HT-29 (cell line): ENCODE measurements at regions not wholly inside any gene's neighbourhood (a gene's known extent, or its start where the extent isn't known, plus 50 kb on each side); places are given as distances from the start of the nearest gene placed in this dataset.

Source experiments
- DNase-seq: peaks from one replicate; pipeline ENCODE4 v3.0.0-alpha.2; 2015; ENCODE audit warnings: low spot score

DNA sequence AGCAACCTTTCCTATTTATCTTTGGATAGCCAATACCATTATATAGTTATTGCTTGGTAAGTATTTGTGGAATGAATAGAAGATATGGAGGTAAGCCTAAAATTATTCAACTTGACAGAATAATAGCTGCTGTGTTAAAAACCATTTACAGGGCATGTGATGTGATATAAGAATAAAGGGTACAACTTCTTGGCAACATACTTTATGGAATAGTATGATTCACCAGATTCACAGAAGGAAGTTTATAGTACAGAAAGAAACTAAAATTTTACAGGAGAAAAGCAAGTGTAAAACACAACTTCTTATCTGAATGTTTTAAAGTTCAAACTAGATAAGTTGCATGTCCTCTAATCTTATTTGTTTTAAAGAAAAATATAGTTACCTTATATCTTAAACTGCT lies 186.4 kb upstream of the ZRANB2 start:
- no peak for DNase-seq

DNA sequence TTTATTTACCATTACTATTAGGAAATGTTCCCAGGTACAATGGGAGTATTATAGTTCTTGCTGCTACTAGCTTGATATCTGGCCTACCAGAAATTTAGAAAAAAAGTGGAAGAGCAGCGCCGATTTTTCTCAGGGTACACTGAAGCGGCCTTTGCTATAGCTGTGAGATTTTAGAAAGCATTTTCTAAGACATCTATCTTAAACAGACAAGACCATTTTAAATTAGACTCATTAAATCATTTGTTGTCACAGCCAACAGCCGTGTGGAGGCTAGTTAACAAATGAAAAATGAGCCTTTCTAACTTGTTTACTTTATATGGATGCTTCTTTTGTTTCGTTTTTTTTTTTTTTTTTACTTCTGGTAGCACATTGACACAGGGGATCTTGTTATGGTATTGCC lies 183.2 kb upstream of the ZRANB2 start:
- DNase-seq = no peak

DNA sequence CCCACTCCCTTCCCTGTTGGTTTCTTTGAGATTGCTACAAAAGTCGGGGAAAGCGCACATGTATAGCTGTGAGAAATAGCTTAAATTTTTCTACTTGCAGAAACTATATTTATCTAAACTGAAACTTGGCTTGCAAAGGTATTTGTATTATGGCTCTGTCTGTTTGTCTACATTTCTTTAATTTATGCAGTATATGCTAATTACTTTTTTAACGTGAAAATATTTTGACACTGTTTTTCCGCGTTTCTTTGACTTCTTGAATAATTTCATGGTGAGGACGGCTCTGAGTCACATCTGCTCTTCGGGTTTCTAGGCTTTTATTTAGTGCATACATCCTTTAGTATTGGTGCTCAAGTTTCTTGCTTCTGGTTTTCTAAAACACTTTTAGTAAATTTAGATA lies 182.1 kb upstream of the ZRANB2 start:
- no peak for DNase-seq

DNA sequence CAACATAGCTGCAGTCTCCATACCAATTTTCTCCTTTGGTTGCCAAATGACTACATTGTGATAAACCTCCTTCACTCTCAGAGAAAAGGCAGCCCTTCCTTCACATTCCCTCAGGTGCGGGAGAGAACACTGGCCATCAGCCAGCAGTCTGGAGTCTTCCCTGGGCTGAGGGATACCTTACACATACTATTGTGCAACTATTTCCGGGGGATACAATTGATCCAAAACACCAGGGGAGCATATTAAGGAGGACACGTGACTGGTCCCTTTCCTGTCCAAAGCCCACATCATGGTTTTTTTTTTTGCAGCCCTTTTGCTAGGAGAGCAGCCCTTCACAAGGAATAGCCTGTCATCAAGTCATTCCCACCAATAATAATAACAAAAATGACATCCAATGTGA lies 172.1 kb upstream of the ZRANB2 start:
- no peak for DNase-seq

DNA sequence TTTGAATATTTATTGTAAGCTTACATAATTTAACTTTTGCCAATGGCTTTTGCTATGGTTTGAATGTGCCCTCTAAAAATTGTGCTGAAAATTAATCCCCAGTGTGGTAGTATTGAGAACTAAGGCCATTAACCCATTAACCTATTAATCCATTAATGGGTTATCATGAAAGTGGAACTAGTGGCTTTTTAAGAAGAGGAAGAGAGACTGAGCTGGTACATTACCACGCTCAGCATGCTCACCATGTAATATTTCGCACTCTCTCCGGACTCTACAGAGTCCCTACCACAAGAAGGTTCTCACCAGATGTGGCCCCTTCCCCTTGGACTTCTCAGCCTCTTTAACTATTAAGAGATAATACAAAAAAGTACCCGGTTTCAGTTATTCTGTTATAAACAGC lies 164.4 kb upstream of the ZRANB2 start:
- no peak for DNase-seq

DNA sequence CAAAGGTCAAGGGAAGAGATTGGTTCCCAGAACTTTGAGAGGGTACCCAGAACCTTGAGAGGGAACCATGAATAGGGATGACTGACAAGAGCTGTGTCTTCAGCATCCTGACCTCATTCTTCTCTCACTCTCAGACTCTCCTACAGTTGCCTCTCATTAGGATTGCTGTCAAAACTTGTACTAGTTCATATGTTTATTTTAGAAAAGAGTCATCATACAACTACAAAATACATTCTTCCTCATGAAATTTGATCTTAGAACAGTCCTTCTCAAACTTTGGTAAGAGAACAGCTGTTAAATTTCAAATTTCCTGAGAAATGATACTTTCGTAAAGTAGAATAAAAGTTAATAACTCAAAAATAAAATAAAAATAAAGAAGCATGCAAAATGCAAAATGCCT lies 161.4 kb upstream of the ZRANB2 start:
- DNase-seq = no peak

DNA sequence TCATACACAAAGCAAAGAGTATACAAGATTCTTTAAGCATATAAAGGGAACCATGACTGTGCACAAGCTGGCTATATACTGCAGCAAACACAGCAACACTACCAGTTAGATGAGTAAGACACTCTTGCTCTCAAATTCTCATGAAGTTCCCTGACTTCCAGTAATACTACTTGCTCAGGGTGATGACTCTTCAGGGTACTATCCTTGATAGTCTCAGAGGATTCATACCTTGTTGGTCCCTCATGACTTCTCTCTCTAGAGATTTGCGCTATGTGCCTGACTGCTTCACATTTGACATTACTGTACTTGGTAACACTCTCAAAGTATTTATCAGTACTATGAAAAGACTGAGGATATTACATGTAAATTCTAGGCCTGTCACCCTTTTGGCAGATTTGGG lies 159.8 kb upstream of the ZRANB2 start:
- DNase-seq = no peak

DNA sequence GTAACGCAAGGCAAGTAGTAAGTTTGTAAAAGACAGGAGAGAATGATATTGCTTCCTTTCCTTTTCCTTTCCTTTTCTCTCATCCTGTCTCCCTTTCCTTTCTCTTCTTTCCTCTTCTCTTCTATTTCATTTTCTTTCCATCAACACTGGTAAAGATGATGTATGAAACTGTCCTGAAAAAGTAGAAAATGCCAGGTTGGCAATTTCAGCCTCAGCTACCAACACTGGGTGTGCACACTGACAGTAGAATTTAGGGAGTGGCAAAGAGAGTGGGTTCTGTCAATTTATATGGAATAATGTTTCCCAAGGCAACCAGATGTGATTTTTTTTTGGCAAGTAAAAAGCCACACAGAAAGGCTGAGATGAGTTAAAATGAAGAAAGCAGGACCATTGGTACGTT lies 155.7 kb upstream of the ZRANB2 start:
- no peak for DNase-seq

DNA sequence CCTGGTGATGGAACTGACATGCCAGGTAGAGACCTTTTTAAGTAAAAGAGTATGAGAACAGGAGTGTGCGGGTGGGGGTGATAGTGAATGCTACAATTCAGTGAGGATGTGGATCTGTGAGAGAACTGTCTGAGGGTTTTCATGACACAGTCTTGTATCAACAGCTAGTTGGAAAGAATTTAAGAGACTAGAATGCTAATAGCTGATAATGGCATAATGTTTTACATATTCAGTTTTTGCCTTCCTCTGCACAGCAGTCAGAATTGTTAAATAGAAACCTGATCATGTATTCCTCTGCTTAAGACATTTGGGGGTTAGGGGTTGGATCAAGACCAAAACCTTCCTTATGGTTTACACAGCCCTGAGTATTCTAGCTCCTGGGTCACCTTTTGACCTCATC lies 152.8 kb upstream of the ZRANB2 start:
- no peak for DNase-seq

DNA sequence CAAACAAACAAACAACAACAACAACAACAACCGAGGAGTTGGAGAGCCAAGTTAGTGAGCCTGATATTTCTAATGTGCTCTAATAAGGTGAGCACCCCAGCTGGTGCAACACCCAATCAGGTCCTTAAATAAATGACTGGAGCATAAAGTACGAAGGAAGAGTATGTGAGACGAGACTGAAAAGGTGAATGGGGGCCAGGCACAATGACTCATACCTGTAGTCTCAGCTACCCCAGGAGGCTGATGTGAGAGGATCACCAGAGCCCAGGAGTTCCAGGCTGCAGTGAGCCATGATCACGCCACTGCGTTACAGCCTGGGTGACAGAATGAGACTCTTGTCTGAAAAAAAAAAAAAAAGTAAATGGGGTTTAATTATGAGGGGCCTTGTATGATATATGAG lies 152.0 kb upstream of the ZRANB2 start:
- DNase-seq = no peak

DNA sequence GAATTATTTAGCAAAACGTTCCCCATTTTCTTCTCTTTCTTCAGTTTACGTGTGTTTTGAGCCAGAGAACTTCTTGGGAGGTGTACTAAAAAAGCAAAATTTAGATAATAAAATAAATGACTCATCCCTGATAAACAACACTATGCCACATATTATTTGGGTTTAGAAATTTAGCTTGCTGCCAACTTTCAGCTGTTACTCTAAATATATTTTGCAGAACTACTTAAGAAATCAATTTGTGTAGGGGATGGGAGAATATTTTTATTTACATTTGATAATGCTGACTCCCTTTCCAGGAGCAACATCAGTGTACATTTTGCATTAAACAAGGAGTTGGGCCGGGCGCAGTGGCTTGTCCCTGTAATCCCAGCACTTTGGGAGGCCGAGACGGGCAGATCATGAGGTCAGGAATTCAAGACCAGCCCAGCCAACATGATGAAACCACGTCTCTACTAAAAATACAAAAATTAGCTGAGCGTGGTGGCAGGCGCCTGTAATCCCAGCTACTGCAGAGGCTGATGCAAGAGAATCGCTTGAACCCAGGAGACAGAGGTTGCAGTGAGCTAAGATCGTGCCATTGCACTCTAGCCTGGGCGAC lies 151.4 kb upstream of the ZRANB2 start:
- DNase-seq = no peak

DNA sequence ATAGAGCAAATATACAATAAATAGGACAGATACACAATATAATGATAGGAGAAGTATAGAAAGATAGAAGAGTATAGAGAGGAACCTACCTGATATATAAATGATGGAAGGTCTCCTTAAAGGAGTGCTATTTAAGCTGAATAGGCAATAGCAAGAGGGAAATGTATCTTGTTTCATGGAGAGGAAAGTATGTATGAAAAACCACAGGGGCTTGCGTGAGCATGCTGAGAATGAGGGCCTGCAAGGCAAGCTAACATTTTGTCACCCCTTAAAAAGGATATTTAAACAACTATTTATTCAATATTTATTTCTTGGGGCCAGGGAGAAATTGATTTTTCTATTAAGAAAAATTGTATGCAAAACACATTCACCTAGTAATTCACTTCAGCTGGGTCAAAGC lies 150.9 kb upstream of the ZRANB2 start:
- no peak for DNase-seq

DNA sequence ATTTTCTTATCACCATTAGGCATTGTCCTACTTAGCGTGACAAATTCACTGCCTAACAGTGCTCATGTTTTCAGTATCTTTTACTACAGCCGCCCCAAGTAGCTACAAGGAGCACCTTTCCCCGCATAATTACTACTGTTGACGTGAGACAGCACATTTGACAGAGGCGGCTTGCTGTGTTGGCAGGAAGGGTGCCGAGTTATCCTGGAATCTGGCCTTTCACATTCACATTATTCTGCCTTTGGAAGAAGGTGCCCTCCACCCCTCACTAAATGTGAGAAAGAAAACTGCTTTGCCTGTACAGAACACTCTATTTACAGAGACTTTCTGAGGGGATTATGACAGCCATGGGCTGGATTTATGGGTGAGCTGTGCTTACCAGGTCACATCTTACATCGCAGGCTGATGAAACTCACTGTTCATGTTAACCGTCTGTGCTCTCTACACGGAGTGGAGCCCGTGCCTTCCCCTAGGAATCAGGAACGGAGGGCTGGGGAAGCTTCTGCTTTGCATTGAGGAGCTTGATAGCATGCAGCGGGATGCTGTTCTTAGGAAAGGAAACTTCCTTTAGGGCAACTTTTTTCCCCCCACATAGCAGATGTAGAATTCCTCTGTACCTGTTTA lies 148.0 kb upstream of the ZRANB2 start:
- no peak for DNase-seq

DNA sequence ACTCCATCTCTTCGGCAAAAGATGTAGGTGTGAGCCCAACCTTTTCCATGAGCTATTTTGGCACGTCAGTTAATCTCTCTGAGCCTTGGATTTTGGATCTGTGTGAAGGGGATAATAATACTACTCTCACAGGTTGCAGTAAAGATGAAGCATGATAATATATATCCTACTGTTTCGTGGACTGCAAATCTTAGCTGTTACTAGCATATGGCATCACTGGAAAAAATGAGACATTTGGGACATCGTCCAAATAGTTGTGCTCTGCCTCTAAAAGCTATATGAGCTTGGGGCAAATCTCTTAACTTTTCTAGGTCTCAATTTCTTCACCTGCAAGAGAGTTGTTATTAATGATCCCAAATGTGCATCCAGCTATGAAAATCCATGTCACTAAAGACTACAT lies 147.4 kb upstream of the ZRANB2 start:
- no peak for DNase-seq

DNA sequence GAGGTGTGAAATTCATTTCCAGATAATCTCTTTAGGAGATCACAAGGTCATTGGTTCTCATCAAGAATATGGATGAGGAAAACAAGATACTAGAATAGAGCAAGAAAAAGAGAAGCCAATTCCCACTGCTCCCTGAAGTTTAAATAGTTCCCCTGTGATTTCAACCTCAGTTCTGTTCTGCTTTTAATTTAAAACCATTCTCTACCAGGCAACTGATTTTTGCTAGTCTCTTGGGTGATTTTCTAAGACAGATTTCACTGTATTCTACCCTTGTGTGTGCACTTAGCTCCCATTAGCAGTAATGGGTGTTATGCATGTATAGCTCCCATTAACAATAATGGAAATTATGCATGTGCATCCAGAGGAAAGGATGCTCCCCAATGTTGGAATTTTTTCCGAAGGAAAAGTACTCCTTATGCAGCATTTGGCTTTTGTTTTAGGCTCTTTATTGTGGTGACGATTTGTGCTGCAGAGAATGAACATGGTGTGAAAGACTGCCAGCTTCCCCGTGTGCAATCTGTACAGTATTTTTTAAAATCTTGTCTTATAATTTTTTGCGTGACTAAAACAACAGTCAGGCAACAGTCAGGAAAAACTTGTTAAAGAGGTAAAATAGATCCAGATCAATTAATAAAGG lies 144.0 kb upstream of the ZRANB2 start:
- DNase-seq = no peak

DNA sequence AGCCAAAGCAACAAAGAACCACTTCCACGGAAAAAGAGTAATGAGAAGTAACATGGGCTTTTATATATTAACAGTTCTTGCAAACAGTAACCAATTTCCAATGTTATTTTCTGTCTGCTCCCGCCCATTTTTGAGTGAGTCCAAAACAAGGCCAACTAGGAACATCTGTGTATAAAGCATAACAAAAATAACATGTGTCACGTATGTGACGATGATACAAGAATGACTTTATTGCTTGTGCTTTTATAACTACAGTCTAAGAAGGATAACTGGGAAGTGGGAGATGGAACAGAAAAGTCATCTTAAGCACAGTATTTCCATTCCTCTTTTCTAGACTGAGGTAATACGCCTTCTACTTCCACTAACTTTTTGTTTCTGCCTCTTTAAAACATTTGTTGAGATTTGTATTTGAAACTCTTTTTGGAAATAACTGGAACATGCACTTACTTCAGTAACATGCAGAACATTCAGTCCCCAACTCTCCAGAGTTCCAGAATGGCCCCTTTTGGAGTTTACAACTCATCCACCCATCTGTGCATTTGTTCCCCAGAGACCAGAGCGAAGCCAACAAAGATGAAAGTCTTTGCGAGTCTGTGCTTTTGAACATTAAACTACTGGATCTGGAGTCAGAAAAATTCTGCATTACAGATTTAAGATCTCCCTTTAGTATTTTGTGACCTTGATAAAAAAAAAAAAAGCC lies 143.0 kb upstream of the ZRANB2 start:
- DNase-seq = no peak

DNA sequence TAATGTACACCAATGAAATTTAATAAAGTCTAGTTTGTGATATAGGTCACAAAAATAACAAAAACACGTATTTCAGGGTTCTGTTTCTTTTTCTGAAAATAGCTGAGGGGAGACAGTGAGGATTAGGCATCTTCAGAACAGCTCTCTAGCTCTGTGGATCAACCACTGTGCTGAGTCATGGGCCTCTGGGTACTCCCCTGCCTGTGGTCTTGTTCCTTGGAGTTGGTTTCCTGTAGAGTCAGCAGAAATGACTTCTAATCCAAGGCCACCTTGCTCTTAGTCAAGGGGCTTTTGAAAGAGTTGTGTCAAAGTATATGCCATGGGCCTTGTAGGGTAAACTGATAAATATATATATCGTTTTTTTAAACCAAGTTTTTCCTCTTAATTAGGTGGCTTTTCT lies 141.8 kb upstream of the ZRANB2 start:
- no peak for DNase-seq

DNA sequence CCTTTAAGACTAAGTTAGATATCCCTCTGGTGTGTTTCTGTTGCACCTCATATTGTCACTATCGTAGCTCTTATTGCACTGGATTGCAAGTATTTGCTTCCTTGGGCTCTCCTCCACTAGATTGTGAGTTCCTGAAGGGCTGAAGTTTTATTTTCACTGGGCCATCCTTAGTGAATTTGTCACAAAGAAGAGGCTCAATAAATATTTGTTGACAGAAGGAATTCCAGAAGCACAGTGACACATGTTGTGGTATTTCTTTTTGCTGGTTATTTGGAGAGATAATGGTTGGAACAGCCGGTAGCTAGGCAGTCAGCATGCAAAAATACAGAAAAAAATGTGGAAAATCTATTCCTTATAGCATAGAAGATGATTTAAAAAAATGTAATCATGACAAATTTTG lies 129.9 kb upstream of the ZRANB2 start:
- DNase-seq = no peak

DNA sequence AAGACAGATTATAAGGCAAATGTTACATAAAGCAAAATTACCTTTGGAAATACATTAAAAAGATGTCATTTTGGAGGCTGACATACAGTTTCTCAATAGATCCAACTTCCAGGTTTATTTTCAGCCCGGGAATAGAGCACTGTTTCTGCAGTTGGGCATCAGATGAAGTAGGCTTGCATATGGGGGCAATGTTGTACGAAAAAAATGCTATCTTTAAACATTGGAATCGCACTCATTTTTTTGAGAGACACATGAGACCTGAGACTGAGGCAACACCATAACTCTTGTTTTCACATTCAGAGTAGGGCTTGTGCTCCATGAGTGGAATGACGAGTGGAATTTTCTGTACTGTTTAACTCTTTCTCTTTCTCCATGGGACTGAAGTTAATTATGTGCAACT lies 122.4 kb upstream of the ZRANB2 start:
- DNase-seq = no peak

DNA sequence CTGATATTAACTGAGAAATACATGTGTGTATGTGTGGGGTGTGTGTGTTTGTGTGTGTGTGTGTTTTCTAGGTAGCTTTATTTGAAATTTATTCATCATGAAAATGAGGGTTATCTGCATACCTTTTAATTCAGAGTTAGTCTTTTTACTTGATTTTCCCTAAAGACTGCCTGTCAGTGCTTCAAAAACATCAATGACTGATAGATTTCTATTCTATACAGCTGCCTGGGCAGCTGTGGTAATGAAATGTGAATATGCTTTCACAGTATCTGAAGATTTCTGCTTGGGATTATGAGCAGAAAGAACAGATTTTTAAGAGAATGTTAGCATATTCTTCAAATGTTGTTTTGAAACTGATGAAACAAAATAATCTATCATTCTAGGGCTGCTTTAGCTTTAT lies 119.7 kb upstream of the ZRANB2 start:
- DNase-seq = no peak

DNA sequence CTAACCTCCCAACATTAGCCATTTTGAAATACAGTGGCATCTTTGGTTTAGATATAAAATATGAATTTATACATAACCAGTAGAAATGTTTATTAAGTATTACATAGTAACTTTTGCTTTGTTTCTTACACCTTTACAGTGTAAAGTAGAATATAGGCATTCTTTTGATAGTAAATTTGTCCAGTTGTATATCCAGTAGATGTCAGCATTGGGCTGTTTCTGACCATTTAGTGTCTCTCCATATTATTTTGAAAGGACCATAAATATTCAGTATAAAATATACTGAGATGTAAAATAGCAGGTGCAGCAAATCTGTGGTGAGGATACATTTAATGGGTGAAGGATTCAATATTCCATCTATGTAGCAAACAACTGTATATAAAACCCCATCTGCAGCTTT lies 115.8 kb upstream of the ZRANB2 start:
- peak; percentile 18 for DNase-seq

DNA sequence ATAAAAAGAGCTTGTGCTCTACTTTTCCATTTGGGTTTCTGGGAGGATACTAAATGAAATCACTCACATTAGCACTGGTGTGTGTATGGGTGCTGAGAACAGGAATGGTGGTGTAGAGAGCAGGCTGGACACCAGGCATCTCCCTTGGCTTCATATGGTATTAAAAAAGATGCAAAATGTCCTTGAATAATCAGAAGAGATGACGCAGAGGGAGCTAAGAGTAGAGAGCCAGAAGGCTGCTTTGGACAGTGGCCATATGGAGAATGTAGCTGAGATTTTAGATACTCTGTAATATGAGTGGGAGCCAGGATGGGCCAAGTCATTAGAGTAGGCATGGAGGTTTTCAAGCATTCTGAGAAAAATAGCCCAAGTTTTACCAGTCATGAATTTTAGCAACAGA lies 112.3 kb upstream of the ZRANB2 start:
- DNase-seq = no peak

DNA sequence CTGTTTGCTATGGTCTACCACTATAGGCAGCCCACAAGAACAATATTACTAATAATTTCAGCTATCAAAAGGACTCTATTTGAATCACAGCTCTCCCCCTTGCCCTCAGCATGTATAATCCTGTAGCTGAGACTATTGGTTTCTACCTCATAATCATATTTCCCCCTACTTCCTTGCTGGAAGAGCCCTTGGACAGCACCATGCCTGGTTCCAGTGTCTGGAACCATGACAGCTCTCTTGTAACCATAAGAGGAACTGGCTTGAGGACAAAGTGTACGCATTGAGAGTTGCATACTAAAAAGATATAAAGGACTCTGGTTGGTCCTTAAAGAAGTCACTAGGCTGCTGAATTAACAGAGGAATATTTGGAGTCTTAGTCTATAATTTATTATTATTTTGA lies 110.7 kb upstream of the ZRANB2 start:
- DNase-seq = no peak
